ENCODE measurements at regions not wholly inside any gene's neighbourhood (a gene's known extent, or its start where the extent isn't known, plus 50 kb on each side); places are given as distances from the start of the nearest gene placed in this dataset.

DNA sequence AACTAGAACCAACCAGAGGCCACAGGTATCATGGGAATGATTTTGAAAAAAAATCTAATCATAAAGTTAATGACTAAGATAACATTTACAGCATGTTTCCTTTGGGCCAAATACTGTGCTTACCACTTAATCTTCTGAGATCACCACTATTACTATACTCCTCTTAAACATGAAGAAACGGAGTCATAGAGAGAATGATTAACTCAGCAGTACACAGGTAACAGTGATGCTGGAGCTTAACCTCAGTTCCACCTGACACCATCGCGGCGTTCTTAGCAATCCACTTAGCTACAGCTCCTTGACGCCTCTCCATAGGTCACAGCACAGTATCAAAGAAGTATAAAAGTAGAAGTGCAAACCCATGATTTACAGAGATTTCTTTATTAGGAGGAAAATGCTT is 592.6 kb upstream of the SLIT2 start:
- H3K27me3 ChIP-seq (ENCODE audit: insufficient read depth, poor library complexity, severe bottlenecking): no peaks in the 10 kb centered on the region
- TF ChIP-seq SPI1 (IDR thresholded peaks at IDR 0.05; ENCODE audit: borderline replicate concordance, low read depth) (no peak), POLR2AphosphoS5 (IDR thresholded peaks at IDR 0.05; ENCODE audit: low read depth) (no peak), GABPA (IDR thresholded peaks at IDR 0.05; ENCODE audit: low read depth) (no peak)
- TF ChIP-seq, protein P1, sequence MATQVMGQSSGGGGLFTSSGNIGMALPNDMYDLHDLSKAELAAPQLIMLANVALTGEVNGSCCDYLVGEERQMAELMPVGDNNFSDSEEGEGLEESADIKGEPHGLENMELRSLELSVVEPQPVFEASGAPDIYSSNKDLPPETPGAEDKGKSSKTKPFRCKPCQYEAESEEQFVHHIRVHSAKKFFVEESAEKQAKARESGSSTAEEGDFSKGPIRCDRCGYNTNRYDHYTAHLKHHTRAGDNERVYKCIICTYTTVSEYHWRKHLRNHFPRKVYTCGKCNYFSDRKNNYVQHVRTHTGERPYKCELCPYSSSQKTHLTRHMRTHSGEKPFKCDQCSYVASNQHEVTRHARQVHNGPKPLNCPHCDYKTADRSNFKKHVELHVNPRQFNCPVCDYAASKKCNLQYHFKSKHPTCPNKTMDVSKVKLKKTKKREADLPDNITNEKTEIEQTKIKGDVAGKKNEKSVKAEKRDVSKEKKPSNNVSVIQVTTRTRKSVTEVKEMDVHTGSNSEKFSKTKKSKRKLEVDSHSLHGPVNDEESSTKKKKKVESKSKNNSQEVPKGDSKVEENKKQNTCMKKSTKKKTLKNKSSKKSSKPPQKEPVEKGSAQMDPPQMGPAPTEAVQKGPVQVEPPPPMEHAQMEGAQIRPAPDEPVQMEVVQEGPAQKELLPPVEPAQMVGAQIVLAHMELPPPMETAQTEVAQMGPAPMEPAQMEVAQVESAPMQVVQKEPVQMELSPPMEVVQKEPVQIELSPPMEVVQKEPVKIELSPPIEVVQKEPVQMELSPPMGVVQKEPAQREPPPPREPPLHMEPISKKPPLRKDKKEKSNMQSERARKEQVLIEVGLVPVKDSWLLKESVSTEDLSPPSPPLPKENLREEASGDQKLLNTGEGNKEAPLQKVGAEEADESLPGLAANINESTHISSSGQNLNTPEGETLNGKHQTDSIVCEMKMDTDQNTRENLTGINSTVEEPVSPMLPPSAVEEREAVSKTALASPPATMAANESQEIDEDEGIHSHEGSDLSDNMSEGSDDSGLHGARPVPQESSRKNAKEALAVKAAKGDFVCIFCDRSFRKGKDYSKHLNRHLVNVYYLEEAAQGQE (IDR thresholded peaks at IDR 0.05; ENCODE audit: insufficient replicate concordance, low read depth): no peak
- TF ChIP-seq, protein P2, sequence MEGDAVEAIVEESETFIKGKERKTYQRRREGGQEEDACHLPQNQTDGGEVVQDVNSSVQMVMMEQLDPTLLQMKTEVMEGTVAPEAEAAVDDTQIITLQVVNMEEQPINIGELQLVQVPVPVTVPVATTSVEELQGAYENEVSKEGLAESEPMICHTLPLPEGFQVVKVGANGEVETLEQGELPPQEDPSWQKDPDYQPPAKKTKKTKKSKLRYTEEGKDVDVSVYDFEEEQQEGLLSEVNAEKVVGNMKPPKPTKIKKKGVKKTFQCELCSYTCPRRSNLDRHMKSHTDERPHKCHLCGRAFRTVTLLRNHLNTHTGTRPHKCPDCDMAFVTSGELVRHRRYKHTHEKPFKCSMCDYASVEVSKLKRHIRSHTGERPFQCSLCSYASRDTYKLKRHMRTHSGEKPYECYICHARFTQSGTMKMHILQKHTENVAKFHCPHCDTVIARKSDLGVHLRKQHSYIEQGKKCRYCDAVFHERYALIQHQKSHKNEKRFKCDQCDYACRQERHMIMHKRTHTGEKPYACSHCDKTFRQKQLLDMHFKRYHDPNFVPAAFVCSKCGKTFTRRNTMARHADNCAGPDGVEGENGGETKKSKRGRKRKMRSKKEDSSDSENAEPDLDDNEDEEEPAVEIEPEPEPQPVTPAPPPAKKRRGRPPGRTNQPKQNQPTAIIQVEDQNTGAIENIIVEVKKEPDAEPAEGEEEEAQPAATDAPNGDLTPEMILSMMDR (IDR thresholded peaks at IDR 0.05; ENCODE audit: insufficient read depth, low read length): no peak
- no peak for DNase-seq (ENCODE audit: low read depth in 1 of 2, low spot score in 1 of 2)

DNA sequence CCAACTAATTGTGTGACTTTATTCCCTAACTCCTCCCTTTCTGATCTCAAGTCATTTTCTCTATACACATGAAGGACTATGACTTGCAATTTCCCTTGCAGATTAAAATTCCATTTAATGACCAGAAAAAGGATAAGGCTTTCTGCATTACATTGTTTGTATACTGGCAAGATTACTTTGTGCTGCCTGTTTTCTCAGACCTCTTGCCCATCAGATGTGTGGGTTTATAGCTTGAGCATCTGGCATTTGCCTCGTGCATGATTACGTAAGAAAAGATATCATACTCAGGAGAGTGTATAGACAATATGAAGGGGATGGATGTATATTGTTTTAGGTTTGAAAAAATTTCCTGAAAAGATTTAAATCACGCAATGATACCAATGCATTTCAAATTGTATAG is 593.8 kb upstream of the SLIT2 start:
- Histone ChIP-seq H3K4me3 (replicated peaks; ENCODE audit: insufficient read depth, low read length) (no peak overlapping the region), H3K27me3 (ENCODE audit: insufficient read depth, poor library complexity, severe bottlenecking) (no peaks in the 10 kb centered on the region), H3K27ac (replicated peaks) (no peak overlapping the region)
- TF ChIP-seq SPI1 (IDR thresholded peaks at IDR 0.05; ENCODE audit: borderline replicate concordance, low read depth) (no peak), POLR2AphosphoS5 (IDR thresholded peaks at IDR 0.05; ENCODE audit: low read depth) (no peak)
- TF ChIP-seq, protein P1 (IDR thresholded peaks at IDR 0.05; ENCODE audit: insufficient replicate concordance, low read depth): no peak
- DNase-seq (ENCODE audit: low read depth in 1 of 2, low spot score in 1 of 2): no peak

More for the DNA sequence above, 592.6 kb upstream of the SLIT2 start:
- no peak overlapping the region for H3K27ac ChIP-seq (replicated peaks)
- H3K4me3 ChIP-seq (replicated peaks; ENCODE audit: insufficient read depth, low read length): no peak overlapping the region

DNA sequence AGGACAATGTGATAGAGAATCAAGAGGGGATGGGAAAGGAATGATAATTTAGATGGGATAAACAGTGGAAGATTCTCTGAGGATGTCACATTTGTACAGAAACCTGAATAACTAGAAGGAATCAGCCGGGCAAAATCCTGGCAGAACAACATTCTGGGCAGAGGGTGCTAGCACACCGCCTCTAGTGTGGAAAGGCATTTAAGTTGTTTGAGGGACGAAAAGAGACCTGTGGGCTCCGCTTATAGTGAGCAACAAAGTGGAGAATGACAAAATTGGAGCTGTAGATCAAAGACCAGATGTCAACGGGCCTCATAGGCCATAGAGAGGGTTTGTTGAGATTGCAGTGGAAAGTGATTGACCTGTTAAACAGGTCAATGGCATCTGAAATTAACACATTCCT is 596.0 kb upstream of the SLIT2 start:
- Histone ChIP-seq H3K27ac (replicated peaks) (no peak overlapping the region), H3K27me3 (ENCODE audit: insufficient read depth, poor library complexity, severe bottlenecking) (no peaks in the 10 kb centered on the region), H3K4me3 (replicated peaks; ENCODE audit: insufficient read depth, low read length) (no peak overlapping the region)
- no peak for DNase-seq (ENCODE audit: low read depth in 1 of 2, low spot score in 1 of 2)
- TF ChIP-seq GABPA (IDR thresholded peaks at IDR 0.05; ENCODE audit: low read depth): no peak
- TF ChIP-seq, protein P1 (IDR thresholded peaks at IDR 0.05; ENCODE audit: insufficient replicate concordance, low read depth): no peak
- no peak for TF ChIP-seq POLR2AphosphoS5 (IDR thresholded peaks at IDR 0.05; ENCODE audit: low read depth)
- TF ChIP-seq SPI1 (IDR thresholded peaks at IDR 0.05; ENCODE audit: borderline replicate concordance, low read depth): no peak
- TF ChIP-seq, protein P2 (IDR thresholded peaks at IDR 0.05; ENCODE audit: insufficient read depth, low read length): no peak

Data from HL-60 (cell line).